Testis (tissue), 2 donors: ENCODE measurements at regions not wholly inside any gene's neighbourhood (a gene's known extent, or its start where the extent isn't known, plus 50 kb on each side); places are given as distances from the start of the nearest gene placed in this dataset.

ENCODE experiments used
- POLR2A ChIP-seq: fragments of 450-650 bp; IDR thresholded peaks from one replicate; pipeline ENCODE4 v1.6.1; 2017; ENCODE audit warnings: antibody characterized with exemption, mild to moderate bottlenecking, moderate library complexity
- TF ChIP-seq, protein P1 (sequence below), 3 experiments: fragments of 450-650 bp in 2 of 3; fragments of 200-600 bp in 1 of 3; sonication (generic) in 1 of 3; IDR thresholded peaks; one replicate each; pipeline ENCODE4 v1.5.1; 2016 to 2019; ENCODE audit warnings: antibody characterized with exemption in 3 of 3, mild to moderate bottlenecking in 2 of 3, moderate library complexity in 1 of 3

- TF ChIP-seq, protein P1, sequence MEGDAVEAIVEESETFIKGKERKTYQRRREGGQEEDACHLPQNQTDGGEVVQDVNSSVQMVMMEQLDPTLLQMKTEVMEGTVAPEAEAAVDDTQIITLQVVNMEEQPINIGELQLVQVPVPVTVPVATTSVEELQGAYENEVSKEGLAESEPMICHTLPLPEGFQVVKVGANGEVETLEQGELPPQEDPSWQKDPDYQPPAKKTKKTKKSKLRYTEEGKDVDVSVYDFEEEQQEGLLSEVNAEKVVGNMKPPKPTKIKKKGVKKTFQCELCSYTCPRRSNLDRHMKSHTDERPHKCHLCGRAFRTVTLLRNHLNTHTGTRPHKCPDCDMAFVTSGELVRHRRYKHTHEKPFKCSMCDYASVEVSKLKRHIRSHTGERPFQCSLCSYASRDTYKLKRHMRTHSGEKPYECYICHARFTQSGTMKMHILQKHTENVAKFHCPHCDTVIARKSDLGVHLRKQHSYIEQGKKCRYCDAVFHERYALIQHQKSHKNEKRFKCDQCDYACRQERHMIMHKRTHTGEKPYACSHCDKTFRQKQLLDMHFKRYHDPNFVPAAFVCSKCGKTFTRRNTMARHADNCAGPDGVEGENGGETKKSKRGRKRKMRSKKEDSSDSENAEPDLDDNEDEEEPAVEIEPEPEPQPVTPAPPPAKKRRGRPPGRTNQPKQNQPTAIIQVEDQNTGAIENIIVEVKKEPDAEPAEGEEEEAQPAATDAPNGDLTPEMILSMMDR (IDR thresholded peaks at IDR 0.05): no peak
- TF ChIP-seq POLR2A: no peak
Measured at GRCh38 chr5:155489949-155490348, 476.4 kb downstream of the KIF4B start.
